GM19023 (cell line): ENCODE measurements at regions not wholly inside any gene's neighbourhood (a gene's known extent, or its start where the extent isn't known, plus 50 kb on each side); places are given as distances from the start of the nearest gene placed in this dataset.

ENCODE experiments used
- ATAC-seq: cut with Tn5 transposase; IDR thresholded peaks from one replicate; pipeline ENCODE4 v1.9.1; 2021; ENCODE audit warnings: mild to moderate bottlenecking, moderate library complexity; ENCODE audit not compliant: unreplicated experiment

DNA sequence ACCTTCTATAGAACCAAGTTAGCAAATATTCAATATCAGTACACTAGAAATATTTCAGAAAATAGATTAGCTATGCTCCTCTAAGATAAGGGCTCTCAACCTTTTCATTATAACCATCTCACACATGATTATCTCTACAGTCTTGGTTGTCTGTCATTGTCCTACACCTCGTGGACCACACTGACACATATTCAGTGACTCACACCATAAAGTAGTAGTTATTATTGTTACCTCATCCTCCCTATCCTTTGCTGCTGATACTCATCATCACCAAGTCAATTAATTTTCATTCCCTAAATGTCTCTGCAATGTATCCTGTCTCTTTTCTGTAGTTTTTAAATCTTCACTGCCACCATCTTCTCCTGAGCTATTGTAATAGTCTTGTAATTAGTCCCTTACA, 1309.2 kb upstream of the C9orf72 start:
- no peak for ATAC-seq

DNA sequence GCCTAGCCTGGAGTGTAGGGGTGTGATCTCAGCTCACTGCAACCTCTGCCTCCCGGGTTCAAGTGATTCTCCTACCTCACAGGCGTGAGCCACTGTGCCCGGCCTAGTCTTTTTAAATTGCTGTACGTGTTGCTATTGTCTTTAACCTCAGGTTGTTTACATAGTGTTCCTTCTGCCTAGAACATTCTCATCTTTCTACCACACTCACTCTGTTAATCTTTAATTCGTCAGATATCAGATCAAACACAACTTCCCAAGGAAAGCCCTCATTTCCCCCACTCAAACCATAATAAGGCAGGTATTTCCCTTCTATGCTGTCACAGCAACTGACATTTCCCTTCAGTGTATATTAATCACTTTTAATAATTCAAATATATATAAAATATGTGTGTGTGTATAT, 1310.0 kb upstream of the C9orf72 start:
- ATAC-seq: no peak

DNA sequence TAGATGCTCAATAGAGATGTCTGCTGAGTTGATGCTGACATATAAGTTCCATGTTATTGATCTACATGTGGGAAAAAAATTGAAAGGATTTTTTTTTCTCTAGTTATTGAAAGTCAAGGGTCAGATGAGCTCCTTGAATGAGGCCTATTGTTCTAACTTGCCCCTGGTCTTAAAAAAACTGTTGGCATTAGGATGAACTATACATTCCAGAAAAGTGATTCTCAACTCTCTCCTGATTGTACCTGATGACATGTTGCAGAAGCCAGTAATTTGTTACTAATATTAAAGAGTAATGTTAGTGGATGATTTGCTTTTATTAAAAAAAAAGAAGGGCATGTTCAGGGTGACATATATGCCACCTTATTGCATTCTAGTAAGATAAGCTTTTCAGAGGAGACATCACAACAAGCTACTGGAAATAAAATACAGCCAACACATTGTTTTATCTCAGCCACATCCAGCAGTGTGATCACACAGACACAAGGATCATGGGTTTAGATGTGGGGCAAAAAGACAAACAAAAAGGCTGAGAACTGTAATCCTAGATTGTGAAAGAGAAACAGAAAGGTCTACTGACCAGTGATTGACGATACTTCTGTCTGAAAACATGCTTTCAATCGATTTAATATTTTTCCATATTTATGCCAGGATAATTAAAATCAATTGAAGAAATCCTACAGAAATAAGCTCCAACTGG, 1314.1 kb upstream of the C9orf72 start:
- no peak for ATAC-seq

DNA sequence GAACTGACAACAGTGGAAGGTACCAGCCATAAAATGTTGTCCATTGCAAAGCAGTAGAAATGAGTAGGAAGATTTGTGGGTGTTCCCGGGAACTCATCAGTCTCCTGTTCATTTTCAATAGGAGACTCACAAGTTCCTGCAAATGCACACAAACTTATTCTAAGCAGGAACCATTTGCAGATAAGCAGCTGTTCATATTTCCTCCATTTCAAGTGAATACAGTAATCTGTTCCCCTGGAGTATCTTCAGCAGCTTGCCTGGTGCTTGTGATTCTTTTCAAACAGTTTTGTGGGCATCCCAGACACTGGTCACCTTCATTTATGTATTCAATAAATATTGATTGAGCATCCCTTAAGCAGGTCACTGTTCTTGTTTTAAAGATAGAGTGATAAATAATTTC, 1315.5 kb upstream of the C9orf72 start:
- ATAC-seq: no peak

DNA sequence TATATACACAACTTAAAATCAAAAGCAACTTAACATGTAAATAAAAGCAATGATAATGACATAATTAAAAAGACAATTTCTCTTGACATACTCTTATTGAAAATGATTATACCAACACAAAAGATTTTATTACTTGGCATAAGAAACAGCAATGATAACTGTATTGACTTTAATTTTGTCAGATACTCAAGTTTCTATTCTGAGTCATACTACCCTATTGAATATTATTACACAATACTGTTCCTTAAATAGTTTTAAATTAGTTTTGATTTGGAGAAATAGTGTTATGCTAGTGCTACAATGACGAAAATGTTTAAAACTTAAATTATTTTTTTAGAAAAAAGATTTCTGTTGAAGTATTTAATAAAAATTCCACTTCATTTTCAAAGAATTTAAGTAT, 1319.3 kb upstream of the C9orf72 start:
- ATAC-seq: no peak

DNA sequence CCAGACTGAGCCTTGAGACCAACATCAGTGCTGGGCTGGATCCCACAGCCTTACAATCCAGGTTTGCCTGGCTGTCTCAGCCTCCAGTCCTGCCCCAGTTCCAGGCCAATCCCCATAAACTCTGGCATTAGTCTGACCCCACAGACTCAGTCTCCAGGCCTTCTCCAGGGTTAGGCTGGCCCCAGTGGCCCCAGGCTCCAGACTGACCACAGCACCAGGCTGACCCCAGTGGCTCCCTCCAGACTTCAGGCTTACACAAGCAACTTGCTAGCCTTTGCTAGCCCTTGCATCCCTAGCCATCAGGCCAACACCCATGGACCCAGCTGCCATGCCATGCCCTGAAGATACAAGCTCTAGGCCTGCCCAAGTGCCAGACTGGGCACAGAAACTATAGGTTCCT, 1326.0 kb upstream of the C9orf72 start:
- ATAC-seq: no peak

DNA sequence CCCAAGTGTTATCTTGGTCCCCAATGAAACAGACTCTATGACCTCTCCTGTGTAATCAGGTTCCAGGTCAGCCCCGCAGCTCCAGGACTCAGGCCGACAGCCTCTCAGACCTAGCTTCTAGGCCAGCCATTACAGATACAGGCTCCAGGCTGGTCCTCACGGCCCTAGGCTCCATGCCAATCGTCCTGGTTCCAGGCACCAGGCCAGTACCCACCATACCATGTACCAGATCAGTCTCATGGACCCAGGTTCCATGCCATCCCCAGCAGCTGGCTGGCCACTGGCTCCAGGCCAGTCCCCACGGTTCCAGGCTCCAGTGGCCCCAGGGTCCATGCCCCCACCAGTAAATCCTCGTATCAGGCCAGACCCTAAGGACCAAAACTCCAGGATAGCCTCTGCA, 1326.6 kb upstream of the C9orf72 start:
- ATAC-seq: no peak

DNA sequence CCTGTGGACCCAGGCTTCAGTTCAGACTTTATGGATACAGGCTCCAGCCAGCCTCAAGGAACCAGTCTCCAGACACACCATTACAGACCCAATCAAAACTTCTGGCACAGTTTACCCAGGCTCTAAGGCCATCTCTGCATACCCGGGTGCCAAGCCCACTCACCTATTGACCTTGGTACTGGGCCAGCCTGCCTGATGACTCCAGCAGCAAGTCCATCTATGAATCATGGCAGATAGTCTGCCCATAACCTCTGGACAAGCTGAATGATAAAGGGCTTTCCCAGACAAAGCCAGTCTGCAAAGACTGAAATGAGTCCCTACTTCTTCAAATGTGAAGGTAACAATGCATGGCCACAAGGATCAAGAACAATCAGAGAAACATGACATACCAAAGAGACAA, 1327.1 kb upstream of the C9orf72 start:
- ATAC-seq: no peak

DNA sequence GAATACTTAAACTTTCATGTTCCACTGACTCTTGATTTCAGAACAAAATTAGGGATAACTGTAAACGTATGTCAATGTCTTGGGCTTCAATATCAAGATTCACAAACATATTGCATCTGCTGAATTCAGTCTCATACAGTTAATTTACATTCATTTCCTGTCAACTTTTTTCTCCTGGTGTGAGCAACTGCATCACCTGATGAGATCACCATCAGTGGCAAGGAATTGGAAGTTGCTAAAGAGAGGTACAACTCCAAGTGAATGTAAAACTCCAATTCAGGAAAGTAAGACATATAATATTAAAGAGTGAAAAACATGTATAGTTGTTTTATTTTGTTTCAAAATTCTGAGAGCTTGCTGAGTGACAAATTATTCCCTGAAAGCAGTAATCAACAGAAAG, 1336.2 kb upstream of the C9orf72 start:
- ATAC-seq: no peak

DNA sequence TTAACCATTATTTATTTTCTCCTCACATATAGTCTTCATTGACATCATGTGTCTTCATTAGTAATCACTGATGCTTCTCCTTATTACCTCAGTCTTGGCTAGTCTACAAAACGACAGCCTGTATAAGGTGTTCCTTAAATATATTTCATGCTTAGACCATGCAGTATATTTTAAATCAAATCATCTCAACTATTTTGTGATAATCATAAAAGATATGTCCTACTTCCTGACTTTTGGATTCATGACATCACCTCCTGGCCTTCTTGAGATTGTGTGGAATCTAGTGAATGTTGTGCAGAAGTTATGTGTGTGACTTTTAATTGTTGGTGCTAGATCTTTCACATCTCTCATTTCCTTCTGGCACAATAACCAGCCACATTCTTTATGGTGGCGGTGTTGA, 1339.3 kb upstream of the C9orf72 start:
- no peak for ATAC-seq

DNA sequence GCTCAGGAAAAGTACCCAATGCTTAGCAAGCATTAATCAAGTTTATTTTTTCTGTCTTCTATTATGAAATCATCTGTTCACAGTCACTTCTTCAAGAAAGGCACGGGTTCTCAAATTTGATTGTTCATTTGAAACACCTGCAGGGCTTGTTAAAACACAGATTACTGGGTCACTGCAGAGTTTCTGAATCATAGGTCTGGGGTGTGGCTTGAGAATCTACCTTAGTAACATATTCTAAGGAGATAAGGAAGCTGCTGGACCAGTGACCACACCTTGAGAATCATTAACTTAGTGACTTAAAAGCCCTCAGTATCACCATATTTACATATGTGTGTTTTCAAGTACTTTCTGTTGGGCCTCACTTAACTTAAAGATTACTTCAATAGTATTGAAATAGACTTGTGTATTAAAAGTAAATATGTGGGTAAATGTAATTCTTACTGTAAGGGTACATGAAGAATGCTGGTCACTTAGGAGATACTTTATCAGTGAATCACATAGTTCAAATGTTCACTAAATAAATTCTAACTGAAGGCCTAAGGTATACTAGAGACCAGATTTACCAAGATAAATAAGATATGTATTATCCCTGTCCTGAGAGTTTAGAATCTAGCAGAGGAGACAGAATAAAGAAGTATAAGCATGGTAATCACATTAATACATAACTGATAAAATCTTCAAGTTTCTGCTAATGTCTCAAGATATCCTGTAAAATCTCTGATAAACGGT, 1342.1 kb upstream of the C9orf72 start:
- no peak for ATAC-seq

DNA sequence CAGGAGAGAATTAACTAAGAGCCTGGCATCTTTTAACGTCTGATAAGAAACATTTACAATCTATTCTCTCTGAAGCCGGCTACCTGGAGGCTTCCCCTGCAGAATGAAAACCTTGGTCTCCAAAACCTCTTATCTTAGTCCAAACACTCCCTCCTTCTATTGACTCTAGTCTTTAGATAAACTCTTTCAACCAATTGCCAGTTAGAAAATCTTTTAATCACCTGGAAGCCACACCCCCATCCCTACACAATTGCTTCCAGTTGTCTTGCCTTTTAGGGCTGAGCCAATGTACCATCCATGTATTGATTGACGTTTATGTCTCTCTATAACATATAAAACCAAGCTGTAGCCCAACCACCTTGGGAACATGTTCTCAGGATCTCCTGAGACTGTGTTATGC, 1343.1 kb upstream of the C9orf72 start:
- no peak for ATAC-seq

DNA sequence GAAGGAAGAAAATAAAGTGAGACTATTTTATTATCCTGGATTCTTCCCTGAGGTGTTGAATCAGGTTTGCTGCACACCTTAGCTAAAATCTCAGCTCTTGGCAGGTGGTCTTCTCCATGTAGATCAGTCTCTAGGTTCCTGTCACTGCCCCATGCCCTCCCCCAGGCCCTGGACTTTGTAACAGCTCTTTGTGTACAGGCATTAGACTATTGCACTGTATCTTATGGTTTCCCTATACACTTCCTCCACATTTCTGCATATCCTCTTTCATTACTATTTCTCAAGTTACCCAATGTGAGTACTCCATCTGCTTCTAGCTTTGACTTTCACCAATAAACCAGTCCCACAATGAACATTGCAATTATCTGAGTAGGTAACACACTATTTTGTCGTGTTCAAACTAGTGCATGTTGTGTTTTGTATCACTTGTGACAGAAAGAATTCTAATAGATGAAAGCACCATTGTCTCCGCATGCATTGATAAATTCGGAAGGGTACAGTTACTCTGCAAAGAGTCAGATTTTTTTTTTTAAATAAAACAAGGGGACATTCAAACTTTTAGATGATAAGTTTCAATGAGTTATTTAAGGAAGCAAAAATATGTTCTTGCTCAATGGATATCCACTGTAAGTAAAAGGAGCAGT, 1348.7 kb upstream of the C9orf72 start:
- ATAC-seq: no peak

DNA sequence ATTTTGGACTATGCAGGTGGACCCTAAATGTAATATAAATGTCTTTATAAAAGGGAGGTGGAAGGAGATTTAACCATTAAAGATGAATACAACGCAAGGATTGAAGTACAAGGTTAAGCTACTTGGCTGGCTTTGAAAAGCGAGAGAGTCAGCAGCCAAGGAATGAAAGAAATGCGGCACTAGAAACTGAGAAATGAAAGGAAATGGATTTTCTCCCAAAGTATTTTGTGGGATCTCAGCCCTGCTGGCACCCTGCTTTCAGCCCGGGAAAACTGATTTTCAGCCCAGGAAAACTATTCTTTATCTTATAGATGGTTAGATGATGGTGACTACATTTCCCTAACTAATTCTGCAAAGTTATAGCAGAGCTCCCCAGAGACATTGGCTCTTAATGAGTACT, 1349.6 kb upstream of the C9orf72 start:
- no peak for ATAC-seq

DNA sequence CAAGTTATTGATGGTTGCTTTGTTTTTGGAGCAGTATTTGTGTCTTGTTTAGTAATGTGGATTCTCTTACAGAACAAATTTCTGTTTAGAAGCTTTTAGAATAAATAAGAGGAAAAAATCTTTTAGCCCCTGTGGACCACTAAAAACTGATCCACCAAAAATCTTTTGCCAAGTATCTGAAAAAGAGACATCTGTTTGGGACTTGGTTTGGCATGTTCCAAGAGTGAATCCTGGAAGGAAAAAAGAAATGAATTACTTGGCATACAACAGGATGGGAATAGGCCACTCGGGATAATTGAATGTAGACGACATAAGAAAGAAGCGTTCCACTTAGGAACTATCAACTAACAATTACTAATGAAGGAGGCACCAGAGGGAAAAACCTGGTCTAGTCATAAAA, 1350.1 kb upstream of the C9orf72 start:
- no peak for ATAC-seq

DNA sequence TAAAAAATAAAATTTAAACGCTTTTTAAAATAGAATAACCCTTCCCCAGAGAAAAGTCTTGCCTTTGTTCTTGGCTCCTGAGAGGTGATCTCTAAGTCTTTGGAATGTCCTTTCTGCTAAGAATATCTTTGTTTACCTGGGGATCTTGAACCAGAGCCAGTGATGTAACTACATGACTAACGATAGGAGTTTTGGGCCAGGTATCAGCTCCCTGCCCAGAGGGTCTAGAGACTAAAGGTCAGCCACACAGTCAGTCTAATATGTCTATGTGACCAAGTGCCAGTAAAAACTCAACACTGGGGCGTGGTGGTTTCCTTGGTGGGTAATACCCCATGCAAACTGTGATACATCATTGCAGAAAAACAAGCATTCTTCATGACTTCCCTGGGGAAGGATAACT, 1351.9 kb upstream of the C9orf72 start:
- ATAC-seq: no peak

DNA sequence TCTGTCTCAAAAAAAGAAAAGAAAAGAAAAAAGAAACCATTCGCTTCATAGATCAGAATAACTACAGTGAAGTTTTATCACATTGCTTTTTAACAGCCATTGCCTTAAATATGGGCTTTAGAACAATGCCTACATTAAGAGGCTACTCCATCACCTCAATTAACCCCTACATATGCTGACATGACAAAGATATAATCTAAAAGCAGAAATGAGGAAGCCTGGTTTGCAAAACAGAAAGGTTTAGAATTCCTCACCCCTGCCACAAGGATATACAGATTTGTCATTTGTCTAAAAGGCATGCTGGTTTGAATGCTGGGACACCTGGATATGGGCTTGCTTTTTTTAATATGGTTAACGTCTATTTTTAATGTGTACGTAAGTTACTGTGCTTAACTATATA, 1353.0 kb upstream of the C9orf72 start:
- no peak for ATAC-seq

DNA sequence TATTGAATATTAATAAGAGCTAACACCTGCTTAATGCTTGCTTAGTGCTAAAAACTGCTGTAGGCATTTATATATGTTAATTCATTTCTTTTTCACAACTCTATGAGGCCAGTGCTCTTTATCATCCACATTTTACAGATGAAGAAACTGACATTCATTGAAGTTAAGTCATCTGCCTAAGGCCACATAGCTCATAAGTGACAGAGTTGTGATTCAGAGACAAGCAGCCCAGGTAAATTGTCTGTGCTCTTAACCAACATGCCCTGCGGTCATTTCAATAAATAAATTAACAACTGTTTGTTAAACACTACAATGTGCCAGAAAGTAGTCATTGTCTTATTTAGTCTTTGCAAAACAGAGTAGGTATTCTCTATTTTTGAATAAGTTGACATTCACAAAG, 1354.4 kb upstream of the C9orf72 start:
- no peak for ATAC-seq

DNA sequence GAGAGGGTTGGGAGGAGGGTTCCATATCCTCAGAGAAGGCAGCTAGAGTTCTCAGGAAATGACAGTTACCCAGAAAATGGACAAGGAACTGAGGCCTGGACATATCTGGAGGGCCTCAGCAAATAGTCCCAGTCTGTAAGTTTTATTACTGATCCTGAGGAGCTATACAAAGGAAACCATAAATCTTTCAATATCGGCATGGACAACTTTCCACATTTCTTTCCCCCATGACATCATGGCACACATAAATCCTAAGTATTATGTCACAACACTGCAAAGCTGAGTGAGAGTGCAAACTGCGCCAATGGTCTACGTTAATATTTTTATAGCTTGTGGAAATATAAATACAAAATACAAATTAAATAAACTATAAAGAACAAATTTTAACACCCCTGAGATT, 1356.2 kb upstream of the C9orf72 start:
- ATAC-seq: no peak

DNA sequence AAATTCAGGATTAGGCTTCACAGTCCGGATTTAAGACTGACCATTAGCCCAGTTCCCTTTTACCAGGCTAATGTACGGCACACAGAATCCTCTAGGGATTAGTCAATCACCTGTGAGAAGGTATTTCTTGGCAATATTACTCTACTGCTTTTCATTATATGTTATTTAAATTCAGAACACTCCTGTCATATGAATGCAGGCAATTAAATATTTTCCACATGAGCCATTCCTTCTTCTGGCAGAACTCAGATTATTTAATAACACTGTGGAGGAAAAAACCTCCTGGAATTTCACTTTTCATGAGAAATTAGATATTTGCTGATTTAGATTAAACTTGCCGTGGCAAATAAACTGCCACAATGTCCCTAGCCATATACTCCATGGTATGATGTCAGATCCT, 1357.5 kb upstream of the C9orf72 start:
- no peak for ATAC-seq

DNA sequence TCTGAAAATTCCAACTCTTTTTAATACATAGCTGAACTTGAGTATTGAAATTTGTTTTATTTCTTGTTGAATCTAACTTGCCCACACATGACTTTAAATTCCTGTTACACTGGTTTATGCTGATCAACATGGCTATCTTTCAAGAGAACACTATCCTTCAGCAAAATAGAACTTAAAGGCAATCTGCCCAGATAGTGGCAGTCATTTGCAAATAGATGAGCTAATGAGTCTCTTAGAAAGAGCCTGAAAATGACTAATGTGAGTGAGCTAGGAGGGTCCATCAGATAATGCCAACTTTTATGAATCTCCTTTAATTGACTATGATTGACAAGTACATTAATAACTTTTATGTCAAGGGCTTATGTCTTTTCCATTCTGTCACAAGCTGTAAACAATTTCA, 1360.8 kb upstream of the C9orf72 start:
- ATAC-seq: no peak

DNA sequence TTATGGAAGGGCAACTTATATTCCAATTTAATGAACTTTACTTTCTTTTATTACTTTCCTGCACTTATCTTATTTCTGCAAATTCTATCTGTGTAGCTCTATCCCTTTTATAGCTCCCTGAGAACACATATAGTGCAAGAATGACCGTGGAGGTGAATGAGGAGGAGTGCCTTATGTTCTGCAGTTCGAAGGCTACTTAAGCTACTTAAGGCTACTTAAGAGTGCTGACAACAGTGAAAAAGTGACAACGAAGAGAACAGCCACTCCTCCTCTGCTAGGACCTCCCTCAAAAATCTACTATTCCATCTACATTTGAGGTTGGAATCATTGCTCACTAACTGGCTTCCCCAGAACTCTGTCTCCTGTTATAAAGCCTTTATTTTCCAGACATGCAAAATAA, 1365.7 kb upstream of the C9orf72 start:
- ATAC-seq: no peak
